HEK293 (cell line): ENCODE measurements at regions not wholly inside any gene's neighbourhood (a gene's known extent, or its start where the extent isn't known, plus 50 kb on each side); places are given as distances from the start of the nearest gene placed in this dataset.

Source experiments
- CTCF ChIP-seq: fragments of 450-650 bp; formaldehyde crosslinking; IDR thresholded peaks from 2 replicates; pipeline ENCODE4 v1.5.1; 2016; ENCODE audit warnings: missing biosample characterization, missing genetic modification characterization
- FEZF1 ChIP-seq: fragments of 450-650 bp; formaldehyde crosslinking; IDR thresholded peaks from 2 replicates; pipeline ENCODE4 v1.5.1; 2016; ENCODE audit warnings: missing biosample characterization, missing genetic modification characterization
- SETDB1 ChIP-seq: IDR thresholded peaks from one replicate; pipeline ENCODE4 v1.6.1; 2017; ENCODE audit warnings: mild to moderate bottlenecking, low read length, moderate library complexity, mixed read lengths; ENCODE audit not compliant: insufficient read length
- ZBTB8A ChIP-seq: fragments of 450-650 bp; formaldehyde crosslinking; IDR thresholded peaks from 2 replicates; pipeline ENCODE4 v1.5.1; 2016; ENCODE audit warnings: missing biosample characterization, missing genetic modification characterization
- ZNF112 ChIP-seq: fragments of 450-650 bp; formaldehyde crosslinking; IDR thresholded peaks from 2 replicates; pipeline ENCODE4 v1.5.0; 2017; ENCODE audit warnings: missing biosample characterization, missing genetic modification characterization
- ZNF175 ChIP-seq: fragments of 450-650 bp; formaldehyde crosslinking; IDR thresholded peaks from 2 replicates; pipeline ENCODE4 v1.5.1; 2016; ENCODE audit warnings: missing biosample characterization, missing genetic modification characterization
- ZNF404 ChIP-seq: fragments of 450-650 bp; formaldehyde crosslinking; IDR thresholded peaks from 2 replicates; pipeline ENCODE4 v1.5.1; 2017; ENCODE audit warnings: missing biosample characterization, missing genetic modification characterization

DNA sequence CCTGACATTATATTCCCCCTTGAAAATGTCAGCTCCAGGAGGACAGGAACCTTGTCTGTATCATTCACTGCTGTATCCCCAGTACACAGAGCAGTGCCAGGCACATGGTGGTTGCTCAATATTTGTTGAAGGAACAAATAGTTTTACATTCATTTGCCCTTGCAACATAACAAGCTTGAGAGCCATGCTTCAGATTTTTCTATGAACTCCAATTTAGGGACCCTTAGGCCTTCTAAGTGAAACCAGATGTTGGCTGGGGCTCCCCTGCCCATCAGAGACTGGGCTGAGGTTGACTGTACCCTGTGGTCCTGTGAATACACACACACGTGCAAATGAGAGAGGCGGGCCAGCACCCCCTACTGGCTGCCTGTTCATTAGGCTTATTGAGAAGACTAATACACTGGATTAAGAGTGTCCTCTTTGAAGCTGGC, 214.9 kb upstream of the WWC1 start:
- TF ChIP-seq CTCF (no peak), ZBTB8A (tag by site-specific recombination) (no peak), FEZF1 (tag by site-specific recombination) (no peak), ZNF175 (tag by site-specific recombination) (no peak), SETDB1 (no peak), ZNF112 (tag by site-specific recombination) (no peak), ZNF404 (no peak)
